ENCODE measurements at regions not wholly inside any gene's neighbourhood (a gene's known extent, or its start where the extent isn't known, plus 50 kb on each side); places are given as distances from the start of the nearest gene placed in this dataset.

DNA sequence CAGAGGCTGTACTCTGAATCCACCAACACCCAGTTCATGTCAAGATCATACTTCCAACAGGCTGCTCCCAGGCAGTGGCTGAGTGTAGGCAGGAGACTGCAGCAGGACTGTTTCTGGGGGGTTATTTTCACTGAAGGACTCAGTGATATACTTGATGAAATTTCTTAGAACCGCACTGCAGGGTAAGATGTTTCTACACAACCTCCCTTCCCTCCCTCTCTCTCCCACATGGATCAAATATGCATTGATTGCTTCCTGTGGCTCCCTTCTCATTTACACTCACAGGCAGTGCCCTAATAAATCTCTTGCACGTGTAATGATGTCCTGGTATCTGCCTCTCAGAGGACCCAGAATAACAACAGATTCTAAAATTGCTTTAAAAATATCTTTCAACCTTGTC, 251.3 kb upstream of the CCDC179 start:
- DNase-seq (ENCODE audit: low read depth): no peak
- TF ChIP-seq EZH2 (IDR thresholded peaks at IDR 0.05; ENCODE audit: insufficient read depth, low read length): no peak
- TF ChIP-seq, protein P1, sequence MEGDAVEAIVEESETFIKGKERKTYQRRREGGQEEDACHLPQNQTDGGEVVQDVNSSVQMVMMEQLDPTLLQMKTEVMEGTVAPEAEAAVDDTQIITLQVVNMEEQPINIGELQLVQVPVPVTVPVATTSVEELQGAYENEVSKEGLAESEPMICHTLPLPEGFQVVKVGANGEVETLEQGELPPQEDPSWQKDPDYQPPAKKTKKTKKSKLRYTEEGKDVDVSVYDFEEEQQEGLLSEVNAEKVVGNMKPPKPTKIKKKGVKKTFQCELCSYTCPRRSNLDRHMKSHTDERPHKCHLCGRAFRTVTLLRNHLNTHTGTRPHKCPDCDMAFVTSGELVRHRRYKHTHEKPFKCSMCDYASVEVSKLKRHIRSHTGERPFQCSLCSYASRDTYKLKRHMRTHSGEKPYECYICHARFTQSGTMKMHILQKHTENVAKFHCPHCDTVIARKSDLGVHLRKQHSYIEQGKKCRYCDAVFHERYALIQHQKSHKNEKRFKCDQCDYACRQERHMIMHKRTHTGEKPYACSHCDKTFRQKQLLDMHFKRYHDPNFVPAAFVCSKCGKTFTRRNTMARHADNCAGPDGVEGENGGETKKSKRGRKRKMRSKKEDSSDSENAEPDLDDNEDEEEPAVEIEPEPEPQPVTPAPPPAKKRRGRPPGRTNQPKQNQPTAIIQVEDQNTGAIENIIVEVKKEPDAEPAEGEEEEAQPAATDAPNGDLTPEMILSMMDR (IDR thresholded peaks at IDR 0.05; ENCODE audit: insufficient read depth, low read depth, low read length): no peak
- Mint-ChIP-seq H3K27ac (ENCODE audit: unreplicated experiment) (no peak overlapping the region), H3K36me3 (ENCODE audit: low read depth, unreplicated experiment) (no peaks in the 10 kb centered on the region), H3K27me3 (ENCODE audit: low read depth, unreplicated experiment) (no peaks in the 10 kb centered on the region), H3K4me3 (ENCODE audit: unreplicated experiment) (no peak overlapping the region), H3K4me1 (ENCODE audit: low read depth, unreplicated experiment) (peaks cover 2% of the 10 kb centered on the region), H3K9me3 (ENCODE audit: unreplicated experiment) (no peaks in the 10 kb centered on the region)
- peaks cover 6% of the 10 kb centered on the region for H3K4me1 ChIP-seq (ENCODE audit: insufficient read depth, low read length)
- H3K79me2 ChIP-seq (ENCODE audit: insufficient read depth, low read length): no peaks in the 10 kb centered on the region
- no peak overlapping the region for H3K4me2 ChIP-seq (ENCODE audit: low read length)
- no peak overlapping the region for H3K27ac ChIP-seq (ENCODE audit: low read depth, low read length)
- FAIRE-seq: no peak
- H3K36me3 ChIP-seq (ENCODE audit: insufficient read depth, low read length): no peaks in the 10 kb centered on the region
- H2AFZ ChIP-seq (ENCODE audit: low read depth, low read length): no peak overlapping the region
- H3K27me3 ChIP-seq (ENCODE audit: insufficient read depth, low read length): no peaks in the 10 kb centered on the region
- H3K9ac ChIP-seq (ENCODE audit: low read length): no peak overlapping the region
- no peaks in the 10 kb centered on the region for H4K20me1 ChIP-seq (ENCODE audit: insufficient read depth, low read length)
- H3K4me3 ChIP-seq (ENCODE audit: insufficient read depth, low read depth, low read length): no peak overlapping the region
- H3K9me3 ChIP-seq (ENCODE audit: insufficient read depth, low read depth, low read length): no peaks in the 10 kb centered on the region

DNA sequence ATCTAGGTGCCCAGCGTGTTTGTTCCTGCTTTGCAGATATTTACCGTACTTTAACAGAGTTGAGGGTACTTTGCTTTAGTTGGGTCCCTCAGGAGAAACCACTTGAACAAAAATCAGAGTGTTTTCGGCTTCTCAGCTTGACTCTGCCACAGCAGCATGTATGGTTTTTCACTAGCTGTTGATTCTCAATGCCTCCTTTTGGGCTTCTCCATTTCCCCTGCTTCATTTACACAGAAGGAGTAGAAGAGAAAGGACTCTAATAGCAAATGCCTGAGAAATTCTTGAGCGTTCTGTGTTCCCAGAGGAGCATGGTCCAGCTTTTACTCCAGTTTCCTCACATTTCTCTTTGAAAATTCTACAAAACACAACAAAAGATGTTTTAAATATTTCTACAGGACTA, 252.1 kb upstream of the CCDC179 start:
- no peak for FAIRE-seq
- no peak overlapping the region for H3K4me3 Mint-ChIP-seq (ENCODE audit: unreplicated experiment)
- no peak overlapping the region for H2AFZ ChIP-seq (ENCODE audit: low read depth, low read length)

More for the DNA sequence above, 252.1 kb upstream of the CCDC179 start:
- Histone ChIP-seq H3K27me3 (ENCODE audit: insufficient read depth, low read length) (no peaks in the 10 kb centered on the region), H3K9me3 (ENCODE audit: insufficient read depth, low read depth, low read length) (no peaks in the 10 kb centered on the region), H3K27ac (ENCODE audit: low read depth, low read length) (no peak overlapping the region), H3K79me2 (ENCODE audit: insufficient read depth, low read length) (no peaks in the 10 kb centered on the region), H3K4me3 (ENCODE audit: insufficient read depth, low read depth, low read length) (no peak overlapping the region), H3K4me1 (ENCODE audit: insufficient read depth, low read length) (peaks cover 6% of the 10 kb centered on the region), H3K4me2 (ENCODE audit: low read length) (no peak overlapping the region), H4K20me1 (ENCODE audit: insufficient read depth, low read length) (no peaks in the 10 kb centered on the region), H3K9ac (ENCODE audit: low read length) (no peak overlapping the region), H3K36me3 (ENCODE audit: insufficient read depth, low read length) (no peaks in the 10 kb centered on the region)
- no peak for TF ChIP-seq EZH2 (IDR thresholded peaks at IDR 0.05; ENCODE audit: insufficient read depth, low read length)
- TF ChIP-seq, protein P1 (IDR thresholded peaks at IDR 0.05; ENCODE audit: insufficient read depth, low read depth, low read length): no peak
- DNase-seq (ENCODE audit: low read depth): no peak
- H3K9me3 Mint-ChIP-seq (ENCODE audit: unreplicated experiment): peaks cover 5% of the 10 kb centered on the region
- H3K27ac Mint-ChIP-seq (ENCODE audit: unreplicated experiment): no peak overlapping the region
- peaks cover 2% of the 10 kb centered on the region for H3K4me1 Mint-ChIP-seq (ENCODE audit: low read depth, unreplicated experiment)
- H3K27me3 Mint-ChIP-seq (ENCODE audit: low read depth, unreplicated experiment): no peaks in the 10 kb centered on the region
- no peaks in the 10 kb centered on the region for H3K36me3 Mint-ChIP-seq (ENCODE audit: low read depth, unreplicated experiment)
